Endothelial cell of umbilical vein (primary cell): ENCODE measurements at regions not wholly inside any gene's neighbourhood (a gene's known extent, or its start where the extent isn't known, plus 50 kb on each side); places are given as distances from the start of the nearest gene placed in this dataset.

Experiments
- BruUV-seq: library from RNA; stranded (reverse); fragments of 400-500 nt; replicated peaks from 2 replicates; lab custom pipeline; 2021; lab: Mats Ljungman, UMichigan
- CTCF ChIA-PET: fragments of 300-600, 350-600 bp; sonication (Branson Sonifier 250); formaldehyde crosslinking; loops from one replicate; lab custom pipeline; 2021; ENCODE audit warnings: antibody characterized with exemption, inconsistent platforms; lab: Charles Lee
- POLR2A ChIA-PET: fragments of 300-600, 350-600 bp; sonication (Branson Sonifier 250); formaldehyde crosslinking; loops from one replicate; lab custom pipeline; 2021; ENCODE audit warnings: antibody characterized with exemption, inconsistent platforms; lab: Charles Lee
- DNase-seq: peaks from one replicate; pipeline ENCODE4 v3.0.0-alpha.2; 2011; ENCODE audit warnings: low read depth, low spot score
- FAIRE-seq: peaks from 2 replicates; lab custom pipeline; 2011; peaks lifted over from hg19 to GRCh38; lab: Jason Lieb, UNC
- H2AFZ ChIP-seq: 2 replicates; pipeline ENCODE4 v1.6.0; 2012; ENCODE audit warnings: low read depth, low read length, control low read depth, inconsistent platforms
- H3K27ac ChIP-seq: 2 replicates; pipeline ENCODE4 v1.5.1; 2011; ENCODE audit warnings: low read depth, mild to moderate bottlenecking, control low read depth, low read length, moderate library complexity; ENCODE audit not compliant: insufficient read depth
- H3K27me3 ChIP-seq, 2 experiments: 2 replicates each; pipeline versions ENCODE4 v1.6.0 to v1.6.1; 2011; ENCODE audit warnings: low read length in 2 of 2, mixed read lengths in 1 of 2; ENCODE audit not compliant: control insufficient read depth in 2 of 2, insufficient read depth in 2 of 2
- H3K36me3 ChIP-seq, 2 experiments: 2 replicates in 1 of 2; 3 replicates in 1 of 2; pipeline ENCODE4 v1.5.1; 2011; ENCODE audit warnings: low read length in 2 of 2, mild to moderate bottlenecking in 1 of 2, moderate library complexity in 1 of 2; ENCODE audit not compliant: control insufficient read depth in 2 of 2, insufficient read depth in 2 of 2; ENCODE audit errors: extremely low read depth in 1 of 2
- H3K4me1 ChIP-seq: 3 replicates; pipeline ENCODE4 v1.5.1; 2011; ENCODE audit warnings: mild to moderate bottlenecking, low read length; ENCODE audit not compliant: control insufficient read depth, insufficient read depth; ENCODE audit errors: extremely low read depth
- H3K4me2 ChIP-seq: 2 replicates; pipeline ENCODE4 v1.6.1; 2011; ENCODE audit warnings: low read length, control low read depth, mixed read lengths; ENCODE audit not compliant: insufficient read depth
- H3K4me3 ChIP-seq, 3 experiments: fragments of 200-600 bp in 1 of 3; sonication (generic), shearing (Covaris generic) in 1 of 3; replicated peaks in 1 of 3; 2 replicates each; pipeline ENCODE4 v1.5.1; 2011 to 2016; ENCODE audit warnings: control low read depth in 3 of 3, low read length in 3 of 3, mild to moderate bottlenecking in 2 of 3, inconsistent platforms in 1 of 3, low read depth in 1 of 3, moderate library complexity in 1 of 3; ENCODE audit not compliant: insufficient read depth in 1 of 3
- H3K79me2 ChIP-seq: 2 replicates; pipeline ENCODE4 v1.6.0; 2012; ENCODE audit warnings: low read length, inconsistent platforms; ENCODE audit not compliant: control insufficient read depth, insufficient read depth
- H3K9ac ChIP-seq: replicated peaks from 2 replicates; pipeline ENCODE3; 2011; ENCODE audit warnings: low read length, control low read depth; ENCODE audit not compliant: insufficient read depth; ENCODE audit errors: extremely low read depth
- H3K9me1 ChIP-seq: replicated peaks from 3 replicates; pipeline ENCODE4 v1.6.0; 2011; ENCODE audit warnings: mild to moderate bottlenecking, low read length; ENCODE audit not compliant: control insufficient read depth, insufficient read depth; ENCODE audit errors: extremely low read depth
- H3K9me3 ChIP-seq: replicated peaks from 2 replicates; pipeline ENCODE4 v1.5.1; 2012; ENCODE audit warnings: low read length, inconsistent platforms; ENCODE audit not compliant: control insufficient read depth, insufficient read depth
- H4K20me1 ChIP-seq: replicated peaks from 2 replicates; pipeline ENCODE3; 2011; ENCODE audit warnings: mild to moderate bottlenecking, low read length; ENCODE audit not compliant: control insufficient read depth, insufficient read depth; ENCODE audit errors: extremely low read depth
- EZH2 ChIP-seq: IDR thresholded peaks from 2 replicates; pipeline ENCODE4 v1.6.1; 2012; ENCODE audit warnings: borderline replicate concordance, low read depth, mild to moderate bottlenecking, moderate library complexity, low read length, inconsistent platforms; ENCODE audit not compliant: severe bottlenecking
- FOS ChIP-seq: IDR thresholded peaks from 2 replicates; pipeline ENCODE4 v1.6.1; 2011; ENCODE audit warnings: mild to moderate bottlenecking, low read length, moderate library complexity, borderline replicate concordance; ENCODE audit not compliant: insufficient read depth
- GATA2 ChIP-seq: IDR thresholded peaks from 2 replicates; pipeline ENCODE4 v1.7.0; 2011; ENCODE audit warnings: low read depth, mild to moderate bottlenecking, moderate library complexity, mixed read lengths, low read length; ENCODE audit not compliant: insufficient read length, insufficient read depth
- JUN ChIP-seq: IDR thresholded peaks from 2 replicates; pipeline ENCODE4 v1.6.1; 2011; ENCODE audit warnings: borderline replicate concordance, low read depth; ENCODE audit not compliant: insufficient read length, insufficient read depth
- MYC ChIP-seq: IDR thresholded peaks from one replicate; pipeline ENCODE4 v1.6.1; 2011; ENCODE audit warnings: mild to moderate bottlenecking, low read depth, low read length
- POLR2A ChIP-seq: IDR thresholded peaks from 2 replicates; pipeline ENCODE4 v1.6.1; 2012; ENCODE audit warnings: low read depth, mild to moderate bottlenecking, control low read depth, low read length
- POLR2AphosphoS5 ChIP-seq: IDR thresholded peaks from 2 replicates; pipeline ENCODE4 v1.6.1; 2012; ENCODE audit warnings: low read depth, mild to moderate bottlenecking, control low read depth, low read length, moderate library complexity; ENCODE audit not compliant: insufficient read depth
- dilution Hi-C: fragments of 300-500 bp; cut with MboI; formaldehyde crosslinking; loops from one replicate; pipeline ENCODE4 v1.15.0; 2019; ENCODE audit warnings: low sequenced_read_pairs; ENCODE audit not compliant: extremely low pct_ligation_motif_present
- intact Hi-C: fragments of 100-400 bp; cut with micrococcal nuclease; formaldehyde crosslinking; loops from one replicate; pipeline ENCODE4 v1.10.0; 2022
- TF ChIP-seq, protein P1 (sequence below): IDR thresholded peaks from 2 replicates; pipeline ENCODE4 v1.6.1; 2011; ENCODE audit not compliant: insufficient read depth, insufficient read length
- TF ChIP-seq, protein P2 (sequence below), 2 donors: IDR thresholded peaks; 1 replicate in 1 of 2; 2 replicates in 1 of 2; pipeline ENCODE4 v1.5.1; 2011; ENCODE audit warnings: low read length in 2 of 2, mild to moderate bottlenecking in 2 of 2, moderate library complexity in 2 of 2, control low read depth in 1 of 2, inconsistent platforms in 1 of 2, low read depth in 1 of 2; ENCODE audit not compliant: insufficient read depth in 1 of 2; ENCODE audit errors: extremely low read depth in 1 of 2

DNA sequence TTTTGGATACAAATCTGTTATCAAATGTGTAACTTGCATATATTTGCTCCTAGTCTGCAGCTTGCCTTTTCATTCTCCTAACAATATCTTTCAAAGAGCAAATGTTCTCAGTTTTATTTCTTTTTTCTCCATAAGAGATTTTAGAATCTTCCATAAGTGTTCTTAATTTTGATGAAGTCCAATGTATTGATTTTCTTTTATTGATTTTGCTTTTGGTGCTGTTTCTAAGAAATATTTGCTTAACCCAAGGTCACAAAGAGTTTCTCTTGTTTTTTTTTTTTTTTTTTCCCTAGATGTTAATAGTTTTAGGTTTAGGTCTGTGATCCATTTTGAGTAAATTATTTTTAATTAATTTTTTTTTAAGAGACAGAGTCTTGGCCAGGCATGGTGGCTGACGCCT is 75.8 kb upstream of the SPRED2 start:
- Histone ChIP-seq H3K9ac (no peak overlapping the region), H2AFZ (no peak overlapping the region), H3K9me1 (no peaks in the 10 kb centered on the region), H3K4me2 (no peak overlapping the region), H3K27me3 (peaks cover 0 to 3% of the 10 kb centered on the region in 2 experiments), H4K20me1 (no peaks in the 10 kb centered on the region), H3K9me3 (no peaks in the 10 kb centered on the region), H3K4me1 (no peaks in the 10 kb centered on the region), H3K4me3 (no peak overlapping the region), H3K27ac (no peak overlapping the region), H3K36me3 (no peaks in the 10 kb centered on the region), H3K79me2 (no peaks in the 10 kb centered on the region)
- TF ChIP-seq FOS = no peak
- TF ChIP-seq, protein P1, sequence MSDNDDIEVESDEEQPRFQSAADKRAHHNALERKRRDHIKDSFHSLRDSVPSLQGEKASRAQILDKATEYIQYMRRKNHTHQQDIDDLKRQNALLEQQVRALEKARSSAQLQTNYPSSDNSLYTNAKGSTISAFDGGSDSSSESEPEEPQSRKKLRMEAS = no peak
- TF ChIP-seq, protein P2, sequence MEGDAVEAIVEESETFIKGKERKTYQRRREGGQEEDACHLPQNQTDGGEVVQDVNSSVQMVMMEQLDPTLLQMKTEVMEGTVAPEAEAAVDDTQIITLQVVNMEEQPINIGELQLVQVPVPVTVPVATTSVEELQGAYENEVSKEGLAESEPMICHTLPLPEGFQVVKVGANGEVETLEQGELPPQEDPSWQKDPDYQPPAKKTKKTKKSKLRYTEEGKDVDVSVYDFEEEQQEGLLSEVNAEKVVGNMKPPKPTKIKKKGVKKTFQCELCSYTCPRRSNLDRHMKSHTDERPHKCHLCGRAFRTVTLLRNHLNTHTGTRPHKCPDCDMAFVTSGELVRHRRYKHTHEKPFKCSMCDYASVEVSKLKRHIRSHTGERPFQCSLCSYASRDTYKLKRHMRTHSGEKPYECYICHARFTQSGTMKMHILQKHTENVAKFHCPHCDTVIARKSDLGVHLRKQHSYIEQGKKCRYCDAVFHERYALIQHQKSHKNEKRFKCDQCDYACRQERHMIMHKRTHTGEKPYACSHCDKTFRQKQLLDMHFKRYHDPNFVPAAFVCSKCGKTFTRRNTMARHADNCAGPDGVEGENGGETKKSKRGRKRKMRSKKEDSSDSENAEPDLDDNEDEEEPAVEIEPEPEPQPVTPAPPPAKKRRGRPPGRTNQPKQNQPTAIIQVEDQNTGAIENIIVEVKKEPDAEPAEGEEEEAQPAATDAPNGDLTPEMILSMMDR (IDR thresholded peaks at IDR 0.05; ENCODE audit: extremely low read depth in 1 of 2, insufficient read depth in 1 of 2, low read depth in 1 of 2, low read length in 2 of 2) = no peak
- TF ChIP-seq POLR2AphosphoS5 = no peak
- no peak for TF ChIP-seq MYC
- no peak for TF ChIP-seq EZH2
- no peak for TF ChIP-seq JUN
- no peak for TF ChIP-seq POLR2A
- TF ChIP-seq GATA2 = no peak
- FAIRE-seq (no peak), DNase-seq (no peak)
- BruUV-seq = no TSS peak
- intact Hi-C loops = no loop called here
- dilution Hi-C loops = no loop called here
- POLR2A ChIA-PET = no interaction called here
- CTCF ChIA-PET = no interaction called here
